Lung (tissue), 11 donors: ENCODE measurements at regions not wholly inside any gene's neighbourhood (a gene's known extent, or its start where the extent isn't known, plus 50 kb on each side); places are given as distances from the start of the nearest gene placed in this dataset.

ENCODE experiments used
- ATAC-seq: fragments of 200-7000 bp; cut with Tn5 transposase; one replicate; pipeline ENCODE4 v1.9.1; 2020; ENCODE audit warnings: moderate number of reproducible peaks; ENCODE audit not compliant: insufficient read depth, low FRiP score
- DNase-seq, 3 donors: peaks; one replicate each; pipeline ENCODE4 v3.0.0-alpha.2; 2013 to 2017
- H3K27ac ChIP-seq, 2 donors: one replicate each; pipeline ENCODE4 v1.5.1; 2013; ENCODE audit warnings: mild to moderate bottlenecking in 2 of 2, moderate library complexity in 2 of 2, control low read depth in 1 of 2, inconsistent platforms in 1 of 2, low read depth in 1 of 2, low read length in 1 of 2
- H3K27me3 ChIP-seq, 3 donors: one replicate each; pipeline ENCODE4 v1.5.1; 2013; ENCODE audit warnings: low read length in 2 of 3; ENCODE audit not compliant: control insufficient read depth in 3 of 3, insufficient read depth in 3 of 3
- H3K36me3 ChIP-seq, 4 donors: one replicate each; pipeline ENCODE4 v1.5.1; 2013; ENCODE audit warnings: low read length in 4 of 4, mild to moderate bottlenecking in 1 of 4, moderate library complexity in 1 of 4; ENCODE audit not compliant: control insufficient read depth in 4 of 4, insufficient read depth in 4 of 4
- H3K4me1 ChIP-seq, 5 donors: one replicate each; pipeline ENCODE4 v1.5.1; 2013; ENCODE audit warnings: low read length in 5 of 5, mild to moderate bottlenecking in 2 of 5, moderate library complexity in 1 of 5; ENCODE audit not compliant: control insufficient read depth in 5 of 5, insufficient read depth in 5 of 5
- H3K4me3 ChIP-seq: one replicate; pipeline ENCODE4 v1.5.1; 2013; ENCODE audit warnings: mild to moderate bottlenecking, control low read depth, moderate library complexity
- H3K9ac ChIP-seq, 2 donors: one replicate each; pipeline ENCODE4 v1.5.1; 2013; ENCODE audit warnings: low read length in 2 of 2, control low read depth in 1 of 2; ENCODE audit not compliant: insufficient read depth in 1 of 2
- H3K9me3 ChIP-seq, 4 donors: one replicate each; pipeline ENCODE4 v1.5.1; 2013; ENCODE audit warnings: low read length in 3 of 4, mild to moderate bottlenecking in 1 of 4, moderate library complexity in 1 of 4; ENCODE audit not compliant: control insufficient read depth in 4 of 4, insufficient read depth in 3 of 4
- WGBS, 2 donors: extraction: QIAGEN DNeasy Blood & Tissue Kit; methylation state at CpG; one replicate each; pipeline ENCODE4 v1.1.7; 2013; 5-methylcytosine and 5-hydroxymethylcytosine counted together
- TF ChIP-seq, protein P1 (sequence below): IDR thresholded peaks from 2 replicates; pipeline ENCODE4 v1.5.1; 2012; ENCODE audit warnings: mild to moderate bottlenecking; ENCODE audit errors: control extremely low read depth, extremely low read depth
- donor health status: control.
- donor health status: control.
- donor health status: Bipolar disorder and iron deficiency.
- donor health status: healthy.
- donor health status: DM: yes; HTN: yes; CAD: no.

DNA sequence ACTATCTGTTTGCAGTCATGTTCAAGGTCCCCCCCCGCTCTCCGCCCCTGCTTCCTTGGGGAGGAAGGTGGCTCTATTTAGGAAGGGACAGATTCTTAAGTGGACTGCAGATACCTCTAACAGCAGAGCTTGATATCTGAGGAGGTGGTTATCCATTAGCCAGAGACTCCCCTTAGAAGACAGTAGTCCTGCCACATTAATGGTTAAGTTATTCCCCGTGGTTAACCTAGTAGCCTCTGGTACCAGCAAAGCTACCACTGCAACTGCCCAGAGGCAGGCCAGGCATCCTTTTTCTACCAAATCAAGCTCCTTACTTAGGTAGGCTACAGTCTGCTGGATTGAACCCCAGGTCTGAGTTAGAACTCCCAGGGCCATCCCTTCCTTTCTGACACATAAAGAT is 162.1 kb upstream of the AVPR1A start:
- DNase-seq (no peak), ATAC-seq (no peak)
- TF ChIP-seq, protein P1, sequence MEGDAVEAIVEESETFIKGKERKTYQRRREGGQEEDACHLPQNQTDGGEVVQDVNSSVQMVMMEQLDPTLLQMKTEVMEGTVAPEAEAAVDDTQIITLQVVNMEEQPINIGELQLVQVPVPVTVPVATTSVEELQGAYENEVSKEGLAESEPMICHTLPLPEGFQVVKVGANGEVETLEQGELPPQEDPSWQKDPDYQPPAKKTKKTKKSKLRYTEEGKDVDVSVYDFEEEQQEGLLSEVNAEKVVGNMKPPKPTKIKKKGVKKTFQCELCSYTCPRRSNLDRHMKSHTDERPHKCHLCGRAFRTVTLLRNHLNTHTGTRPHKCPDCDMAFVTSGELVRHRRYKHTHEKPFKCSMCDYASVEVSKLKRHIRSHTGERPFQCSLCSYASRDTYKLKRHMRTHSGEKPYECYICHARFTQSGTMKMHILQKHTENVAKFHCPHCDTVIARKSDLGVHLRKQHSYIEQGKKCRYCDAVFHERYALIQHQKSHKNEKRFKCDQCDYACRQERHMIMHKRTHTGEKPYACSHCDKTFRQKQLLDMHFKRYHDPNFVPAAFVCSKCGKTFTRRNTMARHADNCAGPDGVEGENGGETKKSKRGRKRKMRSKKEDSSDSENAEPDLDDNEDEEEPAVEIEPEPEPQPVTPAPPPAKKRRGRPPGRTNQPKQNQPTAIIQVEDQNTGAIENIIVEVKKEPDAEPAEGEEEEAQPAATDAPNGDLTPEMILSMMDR: no peak
- no peaks in the 10 kb centered on the region for H3K36me3 ChIP-seq
- no peaks in the 10 kb centered on the region for H3K4me1 ChIP-seq
- no peaks in the 10 kb centered on the region for H3K27me3 ChIP-seq
- WGBS, 2 donors: 82 to 95% methylated on average over 3 of the region's 3 CpGs
- H3K9ac ChIP-seq: no peak overlapping the region
- H3K27ac ChIP-seq: no peak overlapping the region
- H3K9me3 ChIP-seq: peaks cover 0 to 4% (median 0%) of the 10 kb centered on the region in 4 donors
- no peak overlapping the region for H3K4me3 ChIP-seq

DNA sequence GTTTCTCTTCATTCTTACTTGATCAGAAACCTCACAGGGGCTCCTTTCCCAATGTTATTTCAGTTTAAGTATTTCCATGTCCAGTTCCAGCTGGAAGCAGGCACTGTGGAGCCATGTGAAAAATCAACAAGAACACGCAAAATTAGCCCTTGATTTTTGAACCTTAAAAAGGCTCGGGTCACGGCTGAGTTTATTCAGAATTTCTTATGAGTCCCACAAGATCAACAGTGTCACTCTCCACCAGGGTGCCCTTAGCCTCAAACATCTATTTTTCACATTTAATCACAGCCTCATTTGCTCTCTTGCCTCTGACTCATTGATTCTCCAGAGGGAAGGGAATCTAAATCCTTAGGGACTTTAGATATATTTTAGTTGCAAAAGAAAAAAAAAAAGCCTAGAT is 157.7 kb upstream of the AVPR1A start:
- no peak for ATAC-seq
- WGBS, 2 donors: 59 to 86% methylated on average over 3 of the region's 3 CpGs
- Histone ChIP-seq H3K9me3 (peaks cover 0 to 4% (median 0%) of the 10 kb centered on the region in 4 donors), H3K9ac (no peak overlapping the region), H3K27ac (no peak overlapping the region), H3K4me3 (no peak overlapping the region), H3K4me1 (no peaks in the 10 kb centered on the region), H3K27me3 (no peaks in the 10 kb centered on the region), H3K36me3 (no peaks in the 10 kb centered on the region)
- TF ChIP-seq, protein P1: no peak
- DNase-seq: peak in 1 of 3 donors; percentile 8

DNA sequence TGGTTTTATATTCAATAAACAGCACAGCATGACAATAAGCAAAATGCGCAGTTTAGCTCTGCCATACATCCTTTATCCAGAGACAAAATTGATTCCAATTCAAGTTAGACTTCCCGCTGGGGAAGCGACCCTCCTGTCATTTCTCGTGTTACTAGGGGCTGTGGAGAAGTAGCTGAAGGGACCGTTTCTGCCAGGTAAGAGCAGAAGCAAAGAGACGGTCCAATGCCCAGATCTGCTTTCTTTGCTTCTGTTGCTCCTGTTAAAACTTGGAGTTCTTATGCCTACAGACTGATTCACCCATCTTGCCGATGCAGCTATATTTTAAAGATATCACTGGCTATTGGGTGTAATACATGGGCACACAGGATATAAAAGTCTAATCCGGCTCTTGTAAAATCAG is 156.8 kb upstream of the AVPR1A start:
- Histone ChIP-seq H3K9ac (no peak overlapping the region), H3K27ac (no peak overlapping the region), H3K9me3 (peaks cover 0 to 4% (median 0%) of the 10 kb centered on the region in 4 donors), H3K27me3 (no peaks in the 10 kb centered on the region), H3K4me1 (no peaks in the 10 kb centered on the region), H3K36me3 (no peaks in the 10 kb centered on the region), H3K4me3 (no peak overlapping the region)
- DNase-seq (no peak), ATAC-seq (no peak)
- TF ChIP-seq, protein P1: no peak
- 87 to 88% methylated on average over 8 of the region's 8 CpGs for WGBS, 2 donors
